GM12878 (cell line): ENCODE measurements at regions not wholly inside any gene's neighbourhood (a gene's known extent, or its start where the extent isn't known, plus 50 kb on each side); places are given as distances from the start of the nearest gene placed in this dataset.
A peak's percentile ranks its signal among the peaks of the same experiment; 100 is the strongest.

Source experiments
- ATAC-seq: fragments of 200-7000 bp; cut with Tn5 transposase; 3 replicates; pipeline ENCODE4 v1.9.1; 2020; ENCODE audit warnings: mild to moderate bottlenecking, moderate library complexity
- BruUV-seq: library from RNA; stranded (reverse); fragments of 400-500 nt; replicated peaks from 2 replicates; lab custom pipeline; 2021; lab: Mats Ljungman, UMichigan
- CTCF ChIA-PET: fragments of 300-600 bp; sonication (Branson Sonifier 250); formaldehyde crosslinking; extraction: SDS; loops from one replicate; lab custom pipeline; 2021; ENCODE audit warnings: inconsistent platforms; lab: Yijun Ruan, JAX
- POLR2A ChIA-PET: fragments of 350-600 bp; formaldehyde crosslinking; extraction: SDS; loops from one replicate; lab custom pipeline; 2021; ENCODE audit warnings: inconsistent platforms; lab: Charles Lee
- RAD21 ChIA-PET: fragments of 300-600 bp; sonication (Branson Sonifier 250); formaldehyde crosslinking; loops from one replicate; lab custom pipeline; 2023; ENCODE audit warnings: antibody characterized with exemption; ENCODE audit not compliant: unreplicated experiment; lab: Charles Lee
- SMC1A ChIA-PET: fragments of 300-600 bp; sonication (Branson Sonifier 250); formaldehyde crosslinking; loops from one replicate; lab custom pipeline; 2023; ENCODE audit not compliant: unreplicated experiment, uncharacterized antibody; lab: Charles Lee
- DNase-seq: peaks from one replicate; pipeline ENCODE4 v3.0.0-alpha.2; 2011; ENCODE audit warnings: low read depth, low spot score
- FAIRE-seq: peaks from 3 replicates; lab custom pipeline; 2011; peaks lifted over from hg19 to GRCh38; lab: Jason Lieb, UNC
- H2AFZ ChIP-seq: 2 replicates; pipeline ENCODE4 v1.6.0; 2011; ENCODE audit warnings: low read depth, low read length, control low read depth; ENCODE audit not compliant: control insufficient read depth
- H3K27ac ChIP-seq: 2 replicates; pipeline ENCODE4 v1.5.1; 2011; ENCODE audit warnings: control low read depth; ENCODE audit not compliant: control insufficient read depth, insufficient read depth
- H3K27me3 ChIP-seq, 2 experiments: replicated peaks in 1 of 2; 2 replicates each; pipeline versions ENCODE4 v1.6.0 to v1.6.1; 2011; ENCODE audit warnings: low read length in 1 of 2; ENCODE audit not compliant: control insufficient read depth in 2 of 2, insufficient read depth in 2 of 2
- H3K36me3 ChIP-seq, 2 experiments: 2 replicates each; pipeline ENCODE4 v1.5.1; 2011; ENCODE audit warnings: low read length in 1 of 2; ENCODE audit not compliant: control insufficient read depth in 2 of 2, insufficient read depth in 2 of 2
- H3K4me1 ChIP-seq: 2 replicates; pipeline ENCODE4 v1.6.1; 2011; ENCODE audit warnings: mild to moderate bottlenecking, low read length, moderate library complexity, mixed read lengths; ENCODE audit not compliant: control insufficient read depth, insufficient read depth
- H3K4me2 ChIP-seq: 2 replicates; pipeline ENCODE4 v1.6.0; 2011; ENCODE audit warnings: control low read depth; ENCODE audit not compliant: control insufficient read depth, insufficient read depth
- H3K4me3 ChIP-seq: fragments of 200-600 bp; sonication (generic); 2 replicates; pipeline ENCODE4 v1.5.1; 2016
- H3K79me2 ChIP-seq: 2 replicates; pipeline ENCODE4 v1.6.0; 2011; ENCODE audit warnings: low read length; ENCODE audit not compliant: control insufficient read depth, insufficient read depth
- H3K9ac ChIP-seq: 2 replicates; pipeline ENCODE4 v1.8.0; 2011; ENCODE audit warnings: low read length, control low read depth, mixed read lengths; ENCODE audit not compliant: control insufficient read depth, insufficient read depth
- H3K9me3 ChIP-seq: replicated peaks from 3 replicates; pipeline ENCODE4 v1.5.1; 2011; ENCODE audit warnings: mild to moderate bottlenecking, low read length; ENCODE audit not compliant: control insufficient read depth, insufficient read depth
- H4K20me1 ChIP-seq: 2 replicates; pipeline ENCODE4 v1.6.0; 2011; ENCODE audit not compliant: control insufficient read depth, insufficient read depth
- CBX5 ChIP-seq: sonication (generic); IDR thresholded peaks from 2 replicates; pipeline ENCODE4 v1.6.1; 2016; ENCODE audit warnings: low read depth, moderate library complexity, mild to moderate bottlenecking, inconsistent platforms
- CHD2 ChIP-seq: IDR thresholded peaks from 2 replicates; pipeline ENCODE4 v1.6.1; 2011; ENCODE audit warnings: low read depth, low read length, improper control_type of control experiment, borderline replicate concordance
- LARP7 ChIP-seq: fragments of 450-650 bp; IDR thresholded peaks from 2 replicates; pipeline ENCODE4 v1.6.1; 2017; ENCODE audit warnings: mild to moderate bottlenecking
- MEF2A ChIP-seq: IDR thresholded peaks from 2 replicates; pipeline ENCODE4 v1.6.1; 2011; ENCODE audit warnings: low read depth, mild to moderate bottlenecking, low read length, moderate library complexity; ENCODE audit not compliant: insufficient read depth
- MTA3 ChIP-seq: IDR thresholded peaks from 2 replicates; pipeline ENCODE4 v1.6.1; 2012; ENCODE audit warnings: low read length, inconsistent platforms, borderline replicate concordance
- MYC ChIP-seq: IDR thresholded peaks from 2 replicates; pipeline ENCODE4 v1.6.1; 2011; ENCODE audit warnings: mild to moderate bottlenecking, low read length, moderate library complexity, inconsistent platforms; ENCODE audit not compliant: insufficient read depth, insufficient replicate concordance, insufficient read length, severe bottlenecking
- NR2C2 ChIP-seq: IDR thresholded peaks from 2 replicates; pipeline ENCODE4 v1.6.1; 2011; ENCODE audit warnings: borderline replicate concordance, low read depth; ENCODE audit not compliant: control insufficient read depth, insufficient read length
- NR2F1 ChIP-seq: fragments of 450-650 bp; conservative IDR thresholded peaks from 2 replicates; pipeline ENCODE4 v1.6.1; 2017; ENCODE audit warnings: mild to moderate bottlenecking
- RAD51 ChIP-seq: fragments of 450-650 bp; IDR thresholded peaks from 2 replicates; pipeline ENCODE4 v1.6.1; 2016; ENCODE audit warnings: moderate library complexity, mild to moderate bottlenecking, inconsistent platforms
- RB1 ChIP-seq: fragments of 450-650 bp; formaldehyde crosslinking; IDR thresholded peaks from 2 replicates; pipeline ENCODE4 v1.6.1; 2017; ENCODE audit warnings: mild to moderate bottlenecking, borderline replicate concordance
- SIN3A ChIP-seq: IDR thresholded peaks from 2 replicates; pipeline ENCODE4 v1.6.1; 2012; ENCODE audit warnings: low read depth, low read length, improper control_type of control experiment
- TCF12 ChIP-seq: IDR thresholded peaks from 2 replicates; pipeline ENCODE4 v1.6.1; 2011; ENCODE audit warnings: low read depth, mild to moderate bottlenecking, low read length
- ZNF217 ChIP-seq: fragments of 450-650 bp; IDR thresholded peaks from 2 replicates; pipeline ENCODE4 v1.6.1; 2017; ENCODE audit warnings: antibody characterized with exemption, mild to moderate bottlenecking
- WGBS: methylation state at CpG from one replicate; pipeline ENCODE4 v1.1.6; 2016; ENCODE audit warnings: low lambda C conversion rate; ENCODE audit not compliant: insufficient replicate concordance, insufficient coverage; ENCODE audit errors: missing lambda C conversion rate; 5-methylcytosine and 5-hydroxymethylcytosine counted together
- in situ Hi-C: fragments of 300-500 bp; cut with MboI; formaldehyde crosslinking; loops from 9 replicates; pipeline ENCODE4 v1.14.3; 2018; ENCODE audit warnings: mixed read lengths
- intact Hi-C: fragments of 100-400 bp; cut with micrococcal nuclease; formaldehyde crosslinking; loops from one replicate; pipeline ENCODE4 v1.14.2; 2022; ENCODE audit not compliant: unreplicated experiment
- TF ChIP-seq, protein P1 (sequence below), 3 experiments: IDR thresholded peaks in 2 of 3; conservative IDR thresholded peaks in 1 of 3; 2 replicates each; pipeline ENCODE4 v1.5.1; 2011; ENCODE audit warnings: low read depth in 3 of 3, low read length in 3 of 3, mild to moderate bottlenecking in 3 of 3, control low read depth in 2 of 3, moderate library complexity in 2 of 3, inconsistent platforms in 1 of 3, mixed read lengths in 1 of 3; ENCODE audit not compliant: control insufficient read depth in 2 of 3, insufficient read depth in 1 of 3; ENCODE audit errors: extremely low read depth in 1 of 3
- TF ChIP-seq, protein P2 (sequence below): IDR thresholded peaks from 2 replicates; pipeline ENCODE4 v1.6.1; 2012; ENCODE audit warnings: low read depth, low read length, improper control_type of control experiment

DNA sequence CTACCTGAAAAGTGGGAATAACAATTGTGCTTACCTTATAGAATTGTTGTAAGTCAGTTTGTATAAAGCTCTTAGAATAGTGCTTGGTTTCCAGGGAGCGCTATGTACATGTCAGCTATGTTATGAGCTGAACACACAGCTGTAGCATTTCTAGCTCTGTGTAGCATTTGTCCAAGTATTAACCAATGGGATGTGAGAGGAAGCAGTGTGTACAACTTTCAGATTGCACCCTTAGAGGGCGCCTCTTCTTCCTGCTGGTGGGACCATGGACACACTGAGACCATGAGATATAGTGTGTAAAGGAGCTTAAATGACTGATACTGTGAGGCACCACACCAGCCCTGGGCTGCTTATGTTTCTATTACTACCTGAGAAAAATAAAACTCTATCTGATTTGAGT is 380.2 kb downstream of the LNPK start:
- DNase-seq: no peak
- H3K4me3 ChIP-seq: no peak overlapping the region
- no peak overlapping the region for H2AFZ ChIP-seq
- FAIRE-seq: no peak
- intact Hi-C loops: no loop called here
- CTCF ChIA-PET: interaction anchor here (1.5 kb wide), 1 partner anchor 206 kb away, joined by 7 read pairs; no protein-coding TSS in a partner anchor
- H4K20me1 ChIP-seq: no peaks in the 10 kb centered on the region
- H3K4me2 ChIP-seq: no peak overlapping the region
- in situ Hi-C loops: no loop called here
- no TSS peak for BruUV-seq
- H3K9ac ChIP-seq: no peak overlapping the region
- ATAC-seq: peak; percentile 27; the same call in 1 of the 3 replicates
- no peaks in the 10 kb centered on the region for H3K27me3 ChIP-seq
- RAD21 ChIA-PET: no interaction called here
- SMC1A ChIA-PET: no interaction called here
- 22% methylated on average over 2 of the region's 2 CpGs for WGBS
- no peaks in the 10 kb centered on the region for H3K36me3 ChIP-seq
- no peaks in the 10 kb centered on the region for H3K79me2 ChIP-seq
- H3K9me3 ChIP-seq: no peaks in the 10 kb centered on the region
- TF ChIP-seq MEF2A (no peak), NR2C2 (no peak)
- TF ChIP-seq, protein P1, sequence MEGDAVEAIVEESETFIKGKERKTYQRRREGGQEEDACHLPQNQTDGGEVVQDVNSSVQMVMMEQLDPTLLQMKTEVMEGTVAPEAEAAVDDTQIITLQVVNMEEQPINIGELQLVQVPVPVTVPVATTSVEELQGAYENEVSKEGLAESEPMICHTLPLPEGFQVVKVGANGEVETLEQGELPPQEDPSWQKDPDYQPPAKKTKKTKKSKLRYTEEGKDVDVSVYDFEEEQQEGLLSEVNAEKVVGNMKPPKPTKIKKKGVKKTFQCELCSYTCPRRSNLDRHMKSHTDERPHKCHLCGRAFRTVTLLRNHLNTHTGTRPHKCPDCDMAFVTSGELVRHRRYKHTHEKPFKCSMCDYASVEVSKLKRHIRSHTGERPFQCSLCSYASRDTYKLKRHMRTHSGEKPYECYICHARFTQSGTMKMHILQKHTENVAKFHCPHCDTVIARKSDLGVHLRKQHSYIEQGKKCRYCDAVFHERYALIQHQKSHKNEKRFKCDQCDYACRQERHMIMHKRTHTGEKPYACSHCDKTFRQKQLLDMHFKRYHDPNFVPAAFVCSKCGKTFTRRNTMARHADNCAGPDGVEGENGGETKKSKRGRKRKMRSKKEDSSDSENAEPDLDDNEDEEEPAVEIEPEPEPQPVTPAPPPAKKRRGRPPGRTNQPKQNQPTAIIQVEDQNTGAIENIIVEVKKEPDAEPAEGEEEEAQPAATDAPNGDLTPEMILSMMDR (IDR thresholded peaks at IDR 0.05 in 2 of 3, conservative IDR thresholded peaks at IDR 0.05 in 1 of 3; ENCODE audit: control insufficient read depth in 2 of 3, extremely low read depth in 1 of 3, insufficient read depth in 1 of 3, low read depth in 3 of 3, low read length in 3 of 3): 0 out of 6 replicates have a peak, but pooled peaks of 1 of the 3 experiments have one; percentile 3
- no peaks in the 10 kb centered on the region for H3K4me1 ChIP-seq
- POLR2A ChIA-PET: no interaction called here
- H3K27ac ChIP-seq: no peak overlapping the region

DNA sequence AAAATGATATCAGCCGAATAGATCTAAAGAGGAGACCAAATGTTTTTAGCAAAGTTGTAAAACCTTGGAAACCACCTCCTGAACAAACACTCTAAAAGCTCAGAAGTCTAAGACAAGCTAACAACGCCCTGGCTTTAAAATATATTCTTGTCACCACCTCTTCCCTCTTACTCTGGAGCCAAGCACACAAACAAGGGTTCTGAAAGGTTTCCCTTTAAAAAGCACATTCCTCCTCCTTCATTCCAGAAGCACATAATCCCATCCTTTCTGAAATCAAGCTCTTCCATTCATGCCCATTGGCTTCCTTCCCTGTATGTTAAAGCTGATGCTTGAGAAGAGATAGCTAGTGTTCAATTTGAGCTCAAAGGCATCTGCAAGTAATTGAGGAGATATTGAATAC is 382.0 kb downstream of the LNPK start:
- Histone ChIP-seq H2AFZ (no peak overlapping the region), H3K36me3 (no peaks in the 10 kb centered on the region), H3K4me3 (no peak overlapping the region), H3K9ac (no peak overlapping the region), H3K9me3 (no peaks in the 10 kb centered on the region), H4K20me1 (no peaks in the 10 kb centered on the region), H3K27me3 (no peaks in the 10 kb centered on the region), H3K4me2 (no peak overlapping the region), H3K27ac (no peak overlapping the region), H3K79me2 (no peaks in the 10 kb centered on the region), H3K4me1 (no peaks in the 10 kb centered on the region)
- WGBS: 14% methylated on average over 2 of the region's 2 CpGs
- intact Hi-C loops: no loop called here
- no peak for DNase-seq
- ChIA-PET SMC1A (no interaction called here), CTCF (interaction anchor here (1.0 kb wide), 1 partner anchor 9 kb away, joined by 4 read pairs; no protein-coding TSS in a partner anchor), POLR2A (no interaction called here), RAD21 (no interaction called here)
- FAIRE-seq: no peak
- in situ Hi-C loops: no loop called here
- ATAC-seq: no peak
- no TSS peak for BruUV-seq
- TF ChIP-seq RB1: no peak
- TF ChIP-seq LARP7: no peak
- TF ChIP-seq SIN3A: no peak
- TF ChIP-seq, protein P2, sequence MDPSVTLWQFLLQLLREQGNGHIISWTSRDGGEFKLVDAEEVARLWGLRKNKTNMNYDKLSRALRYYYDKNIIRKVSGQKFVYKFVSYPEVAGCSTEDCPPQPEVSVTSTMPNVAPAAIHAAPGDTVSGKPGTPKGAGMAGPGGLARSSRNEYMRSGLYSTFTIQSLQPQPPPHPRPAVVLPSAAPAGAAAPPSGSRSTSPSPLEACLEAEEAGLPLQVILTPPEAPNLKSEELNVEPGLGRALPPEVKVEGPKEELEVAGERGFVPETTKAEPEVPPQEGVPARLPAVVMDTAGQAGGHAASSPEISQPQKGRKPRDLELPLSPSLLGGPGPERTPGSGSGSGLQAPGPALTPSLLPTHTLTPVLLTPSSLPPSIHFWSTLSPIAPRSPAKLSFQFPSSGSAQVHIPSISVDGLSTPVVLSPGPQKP: no peak
- no peak for TF ChIP-seq NR2F1
- TF ChIP-seq MYC: no peak
- TF ChIP-seq ZNF217: no peak
- TF ChIP-seq CHD2: no peak
- TF ChIP-seq CBX5: no peak
- TF ChIP-seq RAD51: no peak
- no peak for TF ChIP-seq MTA3
- TF ChIP-seq TCF12: no peak
